Panc1 (cell line): ENCODE measurements at regions not wholly inside any gene's neighbourhood (a gene's known extent, or its start where the extent isn't known, plus 50 kb on each side); places are given as distances from the start of the nearest gene placed in this dataset.

ENCODE experiments used
- ATAC-seq: fragments of 200-7000 bp; cut with Tn5 transposase; 2 replicates; pipeline ENCODE4 v1.9.1; 2020; ENCODE audit warnings: mild to moderate bottlenecking, moderate library complexity
- BruUV-seq: library from RNA; stranded (reverse); fragments of 400-500 nt; replicated peaks from 2 replicates; lab custom pipeline; 2021; lab: Mats Ljungman, UMichigan
- CTCF ChIA-PET: fragments of 300-600 bp; sonication (Branson Sonifier 250); formaldehyde crosslinking; loops from one replicate; lab custom pipeline; 2022; ENCODE audit warnings: antibody characterized with exemption; lab: Charles Lee
- POLR2A ChIA-PET: fragments of 300-600 bp; sonication (Branson Sonifier 250); formaldehyde crosslinking; loops from one replicate; lab custom pipeline; 2022; ENCODE audit warnings: antibody characterized with exemption; lab: Charles Lee
- DNase-seq: peaks from one replicate; pipeline ENCODE4 v3.0.0-alpha.2; 2010; ENCODE audit warnings: low read depth, low spot score
- H3K27ac ChIP-seq: 2 replicates; pipeline ENCODE4 v1.5.1; 2011; ENCODE audit warnings: mild to moderate bottlenecking, low read length, inconsistent platforms
- H3K27me3 ChIP-seq: fragments of 200-500 bp; sonication (Bioruptor generic); 2 replicates; pipeline ENCODE4 v1.6.0; 2014; ENCODE audit warnings: low read length, inconsistent platforms; ENCODE audit not compliant: control insufficient read depth, insufficient read depth
- H3K36me3 ChIP-seq: fragments of 200-500 bp; sonication (Bioruptor generic); 2 replicates; pipeline ENCODE4 v1.5.1; 2014; ENCODE audit warnings: inconsistent platforms, mild to moderate bottlenecking, low read length, moderate library complexity; ENCODE audit not compliant: control insufficient read depth, insufficient read depth
- H3K4me1 ChIP-seq: 2 replicates; pipeline ENCODE4 v1.5.1; 2011; ENCODE audit warnings: inconsistent platforms, mild to moderate bottlenecking, low read length, moderate library complexity; ENCODE audit not compliant: control insufficient read depth, insufficient read depth
- H3K4me3 ChIP-seq, 2 experiments: 2 replicates each; pipeline ENCODE4 v1.5.1; 2011 to 2012; ENCODE audit warnings: low read depth in 2 of 2, low read length in 2 of 2, mild to moderate bottlenecking in 2 of 2, inconsistent platforms in 1 of 2, moderate library complexity in 1 of 2
- H3K9me3 ChIP-seq: fragments of 200-500 bp; sonication (Bioruptor generic); 2 replicates; pipeline ENCODE4 v1.5.1; 2014; ENCODE audit warnings: low read depth, mild to moderate bottlenecking, inconsistent platforms, low read length, moderate library complexity; ENCODE audit not compliant: control insufficient read depth, insufficient read depth
- POLR2AphosphoS5 ChIP-seq: IDR thresholded peaks from 2 replicates; pipeline ENCODE4 v1.6.1; 2012; ENCODE audit warnings: mild to moderate bottlenecking, low read depth, low read length, moderate library complexity
- SIN3A ChIP-seq: IDR thresholded peaks from 2 replicates; pipeline ENCODE4 v1.6.1; 2012; ENCODE audit warnings: low read depth, mild to moderate bottlenecking, low read length, moderate library complexity, borderline replicate concordance; ENCODE audit not compliant: insufficient read depth
- TCF7L2 ChIP-seq: IDR thresholded peaks from 2 replicates; pipeline ENCODE4 v1.6.1; 2011; ENCODE audit warnings: mild to moderate bottlenecking, low read depth, low read length, inconsistent platforms
- in situ Hi-C: cut with HindIII; loops from 2 replicates; pipeline ENCODE4 v1.10.0; 2016; ENCODE audit warnings: low sequenced_read_pairs, low pct_unique_long_range_greater_than_20kb
- intact Hi-C: fragments of 100-400 bp; cut with micrococcal nuclease; formaldehyde crosslinking; loops from one replicate; pipeline ENCODE4 v1.10.0; 2022; ENCODE audit not compliant: unreplicated experiment
- TF ChIP-seq, protein P1 (sequence below): fragments of 450-650 bp; IDR thresholded peaks from 2 replicates; pipeline ENCODE4 v1.5.1; 2017; ENCODE audit warnings: mild to moderate bottlenecking
- TF ChIP-seq, protein P2 (sequence below), 2 experiments: IDR thresholded peaks; 2 replicates each; pipeline ENCODE4 v1.6.1; 2011 to 2012; ENCODE audit warnings: low read depth in 2 of 2, control low read depth in 1 of 2, low read length in 1 of 2, mild to moderate bottlenecking in 1 of 2, moderate library complexity in 1 of 2; ENCODE audit not compliant: insufficient read depth in 1 of 2

DNA sequence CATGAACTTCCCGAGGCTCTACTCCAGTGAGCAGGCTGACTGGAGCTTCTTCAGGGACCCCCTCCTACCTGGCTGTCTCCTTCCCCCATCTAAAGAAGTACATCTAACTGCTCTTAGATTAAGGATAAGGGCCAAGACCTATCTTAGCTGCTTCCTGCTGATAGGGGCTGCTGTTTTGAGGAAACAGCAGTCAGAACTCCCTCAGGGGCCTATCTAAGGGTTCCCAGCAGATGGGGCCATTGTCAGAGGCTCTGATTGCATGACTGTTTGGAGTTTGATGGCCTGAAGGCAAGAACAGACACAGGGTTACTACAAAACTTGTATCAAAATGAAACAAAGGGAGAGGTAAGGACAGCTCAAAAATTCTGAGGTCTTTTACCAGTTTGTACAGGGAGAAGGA is 2636.9 kb upstream of the PCDH20 start:
- in situ Hi-C loops = no loop called here
- Histone ChIP-seq H3K27me3 (no peaks in the 10 kb centered on the region), H3K4me3 (no peak overlapping the region), H3K36me3 (no peaks in the 10 kb centered on the region), H3K27ac (no peak overlapping the region), H3K9me3 (no peaks in the 10 kb centered on the region), H3K4me1 (no peaks in the 10 kb centered on the region)
- POLR2A ChIA-PET = no interaction called here
- CTCF ChIA-PET = no interaction called here
- BruUV-seq = no TSS peak
- no peak for DNase-seq
- no peak for ATAC-seq
- no peak for TF ChIP-seq TCF7L2
- intact Hi-C loops = no loop called here

DNA sequence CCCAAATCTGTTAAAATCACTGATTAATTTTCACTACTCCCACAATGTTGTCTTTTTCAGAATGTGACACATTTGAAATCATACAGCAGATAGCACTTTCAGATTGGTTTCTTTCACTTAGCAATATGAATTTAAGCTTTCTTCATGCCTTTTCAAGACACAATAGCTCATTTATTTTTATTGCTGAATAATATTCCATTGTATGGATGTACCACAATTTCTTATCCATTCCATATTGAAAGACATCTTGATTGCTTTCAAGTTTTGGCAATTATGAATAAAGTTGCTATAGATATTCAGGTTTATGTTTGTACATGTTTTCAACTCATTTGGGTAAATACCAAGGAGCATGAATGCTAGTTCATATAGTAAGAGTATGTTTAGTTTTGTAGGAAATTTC is 2635.6 kb upstream of the PCDH20 start:
- POLR2A ChIA-PET = no interaction called here
- H3K36me3 ChIP-seq = no peaks in the 10 kb centered on the region
- no peak overlapping the region for H3K4me3 ChIP-seq
- in situ Hi-C loops (no loop called here), intact Hi-C loops (no loop called here)
- H3K9me3 ChIP-seq = no peaks in the 10 kb centered on the region
- no peak for ATAC-seq
- CTCF ChIA-PET = no interaction called here
- TF ChIP-seq, protein P1, sequence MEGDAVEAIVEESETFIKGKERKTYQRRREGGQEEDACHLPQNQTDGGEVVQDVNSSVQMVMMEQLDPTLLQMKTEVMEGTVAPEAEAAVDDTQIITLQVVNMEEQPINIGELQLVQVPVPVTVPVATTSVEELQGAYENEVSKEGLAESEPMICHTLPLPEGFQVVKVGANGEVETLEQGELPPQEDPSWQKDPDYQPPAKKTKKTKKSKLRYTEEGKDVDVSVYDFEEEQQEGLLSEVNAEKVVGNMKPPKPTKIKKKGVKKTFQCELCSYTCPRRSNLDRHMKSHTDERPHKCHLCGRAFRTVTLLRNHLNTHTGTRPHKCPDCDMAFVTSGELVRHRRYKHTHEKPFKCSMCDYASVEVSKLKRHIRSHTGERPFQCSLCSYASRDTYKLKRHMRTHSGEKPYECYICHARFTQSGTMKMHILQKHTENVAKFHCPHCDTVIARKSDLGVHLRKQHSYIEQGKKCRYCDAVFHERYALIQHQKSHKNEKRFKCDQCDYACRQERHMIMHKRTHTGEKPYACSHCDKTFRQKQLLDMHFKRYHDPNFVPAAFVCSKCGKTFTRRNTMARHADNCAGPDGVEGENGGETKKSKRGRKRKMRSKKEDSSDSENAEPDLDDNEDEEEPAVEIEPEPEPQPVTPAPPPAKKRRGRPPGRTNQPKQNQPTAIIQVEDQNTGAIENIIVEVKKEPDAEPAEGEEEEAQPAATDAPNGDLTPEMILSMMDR = no peak
- TF ChIP-seq SIN3A (no peak), TCF7L2 (no peak), POLR2AphosphoS5 (no peak)
- TF ChIP-seq, protein P2, sequence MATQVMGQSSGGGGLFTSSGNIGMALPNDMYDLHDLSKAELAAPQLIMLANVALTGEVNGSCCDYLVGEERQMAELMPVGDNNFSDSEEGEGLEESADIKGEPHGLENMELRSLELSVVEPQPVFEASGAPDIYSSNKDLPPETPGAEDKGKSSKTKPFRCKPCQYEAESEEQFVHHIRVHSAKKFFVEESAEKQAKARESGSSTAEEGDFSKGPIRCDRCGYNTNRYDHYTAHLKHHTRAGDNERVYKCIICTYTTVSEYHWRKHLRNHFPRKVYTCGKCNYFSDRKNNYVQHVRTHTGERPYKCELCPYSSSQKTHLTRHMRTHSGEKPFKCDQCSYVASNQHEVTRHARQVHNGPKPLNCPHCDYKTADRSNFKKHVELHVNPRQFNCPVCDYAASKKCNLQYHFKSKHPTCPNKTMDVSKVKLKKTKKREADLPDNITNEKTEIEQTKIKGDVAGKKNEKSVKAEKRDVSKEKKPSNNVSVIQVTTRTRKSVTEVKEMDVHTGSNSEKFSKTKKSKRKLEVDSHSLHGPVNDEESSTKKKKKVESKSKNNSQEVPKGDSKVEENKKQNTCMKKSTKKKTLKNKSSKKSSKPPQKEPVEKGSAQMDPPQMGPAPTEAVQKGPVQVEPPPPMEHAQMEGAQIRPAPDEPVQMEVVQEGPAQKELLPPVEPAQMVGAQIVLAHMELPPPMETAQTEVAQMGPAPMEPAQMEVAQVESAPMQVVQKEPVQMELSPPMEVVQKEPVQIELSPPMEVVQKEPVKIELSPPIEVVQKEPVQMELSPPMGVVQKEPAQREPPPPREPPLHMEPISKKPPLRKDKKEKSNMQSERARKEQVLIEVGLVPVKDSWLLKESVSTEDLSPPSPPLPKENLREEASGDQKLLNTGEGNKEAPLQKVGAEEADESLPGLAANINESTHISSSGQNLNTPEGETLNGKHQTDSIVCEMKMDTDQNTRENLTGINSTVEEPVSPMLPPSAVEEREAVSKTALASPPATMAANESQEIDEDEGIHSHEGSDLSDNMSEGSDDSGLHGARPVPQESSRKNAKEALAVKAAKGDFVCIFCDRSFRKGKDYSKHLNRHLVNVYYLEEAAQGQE (IDR thresholded peaks at IDR 0.05; ENCODE audit: insufficient read depth in 1 of 2, low read depth in 2 of 2, low read length in 1 of 2) = no peak
- no peaks in the 10 kb centered on the region for H3K27me3 ChIP-seq
- H3K4me1 ChIP-seq = no peaks in the 10 kb centered on the region
- H3K27ac ChIP-seq = no peak overlapping the region
- BruUV-seq = no TSS peak
- no peak for DNase-seq

DNA sequence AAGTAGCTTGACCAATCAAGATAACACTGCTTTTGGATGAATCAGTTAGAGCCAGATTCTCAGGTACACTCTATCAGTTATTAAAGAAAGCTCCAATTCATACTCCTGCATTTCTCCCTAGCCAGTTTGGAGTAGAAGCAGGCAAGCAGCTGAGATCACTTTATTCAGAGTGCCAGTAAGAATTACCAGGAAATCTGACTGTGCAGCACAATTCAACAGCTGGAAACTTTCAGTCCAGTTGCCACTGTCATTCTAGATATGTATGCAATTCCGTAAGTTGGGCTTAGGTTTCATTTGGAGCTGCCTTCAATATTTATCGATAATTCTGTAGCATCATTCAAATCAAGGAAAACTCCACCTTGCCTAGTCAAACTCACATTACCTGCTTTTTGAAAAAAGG is 2625.6 kb upstream of the PCDH20 start:
- ChIA-PET POLR2A (no interaction called here), CTCF (no interaction called here)
- ATAC-seq = no peak
- H3K27me3 ChIP-seq = no peaks in the 10 kb centered on the region
- no peaks in the 10 kb centered on the region for H3K9me3 ChIP-seq
- no peak for DNase-seq
- no peak overlapping the region for H3K27ac ChIP-seq
- no peaks in the 10 kb centered on the region for H3K4me1 ChIP-seq
- no peak overlapping the region for H3K4me3 ChIP-seq
- intact Hi-C loops (no loop called here), in situ Hi-C loops (no loop called here)
- BruUV-seq = no TSS peak
- no peak for TF ChIP-seq TCF7L2
- no peak for TF ChIP-seq POLR2AphosphoS5
- TF ChIP-seq, protein P2 (IDR thresholded peaks at IDR 0.05; ENCODE audit: insufficient read depth in 1 of 2, low read depth in 2 of 2, low read length in 1 of 2) = no peak
- TF ChIP-seq SIN3A = no peak
- TF ChIP-seq, protein P1 = no peak
- no peaks in the 10 kb centered on the region for H3K36me3 ChIP-seq
